IMR-90 (cell line): ENCODE measurements at regions not wholly inside any gene's neighbourhood (a gene's known extent, or its start where the extent isn't known, plus 50 kb on each side); places are given as distances from the start of the nearest gene placed in this dataset.
A peak's percentile ranks its signal among the peaks of the same experiment; 100 is the strongest.

ENCODE experiments used
- ATAC-seq: fragments of 200-7000 bp; cut with Tn5 transposase; 2 replicates; pipeline ENCODE4 v1.9.1; 2020; ENCODE audit warnings: low read depth, mild to moderate bottlenecking, moderate library complexity
- BruUV-seq: library from RNA; stranded (reverse); fragments of 400-500 nt; replicated peaks from 2 replicates; lab custom pipeline; 2021; lab: Mats Ljungman, UMichigan
- CTCF ChIA-PET: fragments of 300-600 bp; formaldehyde crosslinking; extraction: SDS; loops from one replicate; lab custom pipeline; 2021; ENCODE audit warnings: antibody characterized with exemption; lab: Yijun Ruan, JAX
- POLR2A ChIA-PET: fragments of 300-600 bp; sonication (Branson Sonifier 250); formaldehyde crosslinking; loops from one replicate; lab custom pipeline; 2022; ENCODE audit warnings: antibody characterized with exemption; ENCODE audit not compliant: unreplicated experiment; lab: Charles Lee
- DNase-seq: peaks from one replicate; pipeline ENCODE4 v3.0.0; 2013
- H2AFZ ChIP-seq: replicated peaks from 2 replicates; pipeline ENCODE3; 2013; ENCODE audit warnings: low read length, mild to moderate bottlenecking; ENCODE audit not compliant: poor library complexity
- H2AK5ac ChIP-seq: 2 replicates; pipeline ENCODE4 v1.6.1; 2013; ENCODE audit warnings: low read depth, low read length, inconsistent platforms
- H2AK9ac ChIP-seq: replicated peaks from 2 replicates; pipeline ENCODE3; 2013; ENCODE audit warnings: mild to moderate bottlenecking, low read depth, low read length, moderate library complexity; ENCODE audit not compliant: poor library complexity
- H2BK120ac ChIP-seq: 2 replicates; pipeline ENCODE4 v1.6.1; 2013; ENCODE audit warnings: low read depth, low read length, inconsistent platforms
- H2BK15ac ChIP-seq: 3 replicates; pipeline ENCODE4 v1.6.1; 2013; ENCODE audit warnings: low read depth, low read length, inconsistent platforms
- H2BK20ac ChIP-seq: 2 replicates; pipeline ENCODE4 v1.6.1; 2013; ENCODE audit warnings: low read depth, mild to moderate bottlenecking, inconsistent platforms, low read length, moderate library complexity
- H2BK5ac ChIP-seq: 2 replicates; pipeline ENCODE4 v1.6.1; 2013; ENCODE audit warnings: mild to moderate bottlenecking, low read depth, low read length, inconsistent platforms; ENCODE audit not compliant: poor library complexity, severe bottlenecking
- H3K14ac ChIP-seq: replicated peaks from 2 replicates; pipeline ENCODE4 v1.6.1; 2013; ENCODE audit warnings: low read depth, low read length, inconsistent platforms
- H3K18ac ChIP-seq: 2 replicates; pipeline ENCODE4 v1.6.1; 2013; ENCODE audit warnings: low read depth, low read length, control low read depth
- H3K23ac ChIP-seq: 2 replicates; pipeline ENCODE4 v1.6.1; 2013; ENCODE audit warnings: low read depth, low read length, inconsistent platforms
- H3K27ac ChIP-seq: 2 replicates; pipeline ENCODE4 v1.5.1; 2013; ENCODE audit warnings: mild to moderate bottlenecking, control low read depth, low read length; ENCODE audit not compliant: insufficient read depth
- H3K27me3 ChIP-seq: 2 replicates; pipeline ENCODE4 v1.6.1; 2013; ENCODE audit warnings: low read length; ENCODE audit not compliant: control insufficient read depth, insufficient read depth
- H3K36me3 ChIP-seq: 2 replicates; pipeline ENCODE4 v1.6.1; 2013; ENCODE audit warnings: low read length, mixed read lengths; ENCODE audit not compliant: control insufficient read depth, insufficient read depth
- H3K4ac ChIP-seq: 2 replicates; pipeline ENCODE4 v1.6.1; 2013; ENCODE audit warnings: low read depth, low read length, inconsistent platforms
- H3K4me1 ChIP-seq: 2 replicates; pipeline ENCODE4 v1.6.1; 2013; ENCODE audit warnings: low read length, mixed read lengths; ENCODE audit not compliant: control insufficient read depth, insufficient read depth
- H3K4me2 ChIP-seq: 2 replicates; pipeline ENCODE4 v1.6.1; 2013; ENCODE audit warnings: low read depth, mild to moderate bottlenecking, control low read depth, low read length, moderate library complexity
- H3K4me3 ChIP-seq: 2 replicates; pipeline ENCODE4 v1.5.1; 2013; ENCODE audit warnings: low read depth, mild to moderate bottlenecking, control low read depth, low read length, moderate library complexity; ENCODE audit not compliant: insufficient read depth
- H3K56ac ChIP-seq: 2 replicates; pipeline ENCODE4 v1.6.1; 2013; ENCODE audit warnings: low read length, inconsistent platforms; ENCODE audit not compliant: insufficient read depth; ENCODE audit errors: extremely low read depth
- H3K79me1 ChIP-seq, 2 experiments: 2 replicates each; pipeline ENCODE4 v1.6.1; 2013; ENCODE audit warnings: low read length in 2 of 2, inconsistent platforms in 1 of 2, low read depth in 1 of 2
- H3K9ac ChIP-seq: 2 replicates; pipeline ENCODE4 v1.6.1; 2013; ENCODE audit warnings: low read depth, low read length, control low read depth
- H3K9me1 ChIP-seq: 2 replicates; pipeline ENCODE4 v1.6.1; 2013; ENCODE audit warnings: low read length, inconsistent platforms; ENCODE audit not compliant: insufficient read depth
- H3K9me3 ChIP-seq: 2 replicates; pipeline ENCODE4 v1.6.1; 2013; ENCODE audit warnings: low read length; ENCODE audit not compliant: control insufficient read depth, insufficient read depth
- H4K20me1 ChIP-seq: 2 replicates; pipeline ENCODE4 v1.6.1; 2013; ENCODE audit warnings: low read length, inconsistent platforms; ENCODE audit not compliant: insufficient read depth
- H4K5ac ChIP-seq: 2 replicates; pipeline ENCODE4 v1.6.1; 2013; ENCODE audit warnings: mild to moderate bottlenecking, low read depth, low read length, control low read depth
- H4K8ac ChIP-seq, 2 experiments: 2 replicates each; pipeline ENCODE4 v1.6.1; 2013; ENCODE audit warnings: low read depth in 2 of 2, low read length in 2 of 2, control low read depth in 1 of 2, inconsistent platforms in 1 of 2
- H4K91ac ChIP-seq: 2 replicates; pipeline ENCODE4 v1.6.1; 2013; ENCODE audit warnings: low read depth, low read length, inconsistent platforms; ENCODE audit not compliant: insufficient read depth
- BHLHE40 ChIP-seq: fragments of 150-350 bp; IDR thresholded peaks from 2 replicates; pipeline ENCODE4 v1.6.1; 2016; ENCODE audit warnings: mild to moderate bottlenecking, low read depth, low read length
- CEBPB ChIP-seq: IDR thresholded peaks from 2 replicates; pipeline ENCODE4 v1.6.1; 2012; ENCODE audit warnings: low read depth, low read length, improper control_type of control experiment
- CHD1 ChIP-seq: IDR thresholded peaks from 2 replicates; pipeline ENCODE4 v1.6.1; 2012; ENCODE audit warnings: low read depth, low read length, improper control_type of control experiment
- CTCF ChIP-seq: conservative IDR thresholded peaks from 2 replicates; pipeline ENCODE4 v1.5.1; 2012; ENCODE audit warnings: mild to moderate bottlenecking, low read depth, low read length, improper control_type of control experiment
- FOS ChIP-seq: fragments of 150-350 bp; IDR thresholded peaks from 2 replicates; pipeline ENCODE4 v1.6.1; 2016; ENCODE audit warnings: low read depth, low read length
- MAFK ChIP-seq: IDR thresholded peaks from 2 replicates; pipeline ENCODE4 v1.6.1; 2012; ENCODE audit warnings: low read depth, low read length, improper control_type of control experiment
- MAZ ChIP-seq: IDR thresholded peaks from 2 replicates; pipeline ENCODE4 v1.6.1; 2012; ENCODE audit warnings: low read depth, mild to moderate bottlenecking, low read length, improper control_type of control experiment, moderate library complexity, borderline replicate concordance
- MXI1 ChIP-seq: IDR thresholded peaks from 2 replicates; pipeline ENCODE4 v1.6.1; 2012; ENCODE audit warnings: low read depth, mild to moderate bottlenecking, low read length, moderate library complexity, borderline replicate concordance
- POLR2A ChIP-seq: IDR thresholded peaks from 2 replicates; pipeline ENCODE4 v1.6.1; 2012; ENCODE audit warnings: mild to moderate bottlenecking, low read depth, low read length
- RCOR1 ChIP-seq: IDR thresholded peaks from 2 replicates; pipeline ENCODE4 v1.6.1; 2012; ENCODE audit warnings: mild to moderate bottlenecking, low read length, improper control_type of control experiment; ENCODE audit not compliant: insufficient replicate concordance
- SMC3 ChIP-seq: fragments of 150-350 bp; IDR thresholded peaks from 2 replicates; pipeline ENCODE4 v1.6.1; 2016; ENCODE audit warnings: low read depth, mild to moderate bottlenecking, antibody characterized with exemption, low read length, moderate library complexity
- WGBS, 2 experiments: methylation state at CpG; one replicate each; pipeline versions ENCODE4 v1.1.5 to v1.1.7; 2013; ENCODE audit warnings: missing lambda C conversion rate in 2 of 2; ENCODE audit not compliant: insufficient read length in 1 of 2; ENCODE audit errors: extremely low coverage in 2 of 2; 5-methylcytosine and 5-hydroxymethylcytosine counted together
- dilution Hi-C: fragments of 300-500 bp; cut with HindIII; formaldehyde crosslinking; loops from one replicate; pipeline ENCODE4 v1.14.3; 2018; ENCODE audit warnings: low sequenced_read_pairs; ENCODE audit not compliant: unreplicated experiment
- in situ Hi-C: fragments of 300-500 bp; cut with MboI; formaldehyde crosslinking; loops from 3 replicates; pipeline ENCODE4 v1.14.3; 2019; ENCODE audit warnings: low sequenced_read_pairs, inconsistent platforms, mixed read lengths
- intact Hi-C: fragments of 100-400 bp; cut with micrococcal nuclease; formaldehyde crosslinking; loops from 2 replicates; pipeline ENCODE4 v1.10.0; 2022
- TF ChIP-seq, protein P1 (sequence below): fragments of 150-350 bp; IDR thresholded peaks from 2 replicates; pipeline ENCODE4 v1.6.1; 2017; ENCODE audit warnings: mild to moderate bottlenecking, antibody characterized with exemption, low read length, low read depth
- TF ChIP-seq, protein P2 (sequence below): fragments of 150-350 bp; IDR thresholded peaks from 2 replicates; pipeline ENCODE4 v1.6.1; 2016; ENCODE audit warnings: low read depth, mild to moderate bottlenecking, low read length, moderate library complexity, borderline replicate concordance

GRCh38 chr10:43871545-43871944 is 222.9 kb upstream of the ZNF32 start:
- H3K4me1 ChIP-seq: peaks cover 14% of the 10 kb centered on the region
- peaks cover 11% of the 10 kb centered on the region; the same call in 1 of the 2 replicates for H3K9me1 ChIP-seq
- H3K27ac ChIP-seq: no peak overlapping the region
- in situ Hi-C loops (no loop called here), intact Hi-C loops (no loop called here), dilution Hi-C loops (no loop called here)
- ATAC-seq: no peak
- H3K27me3 ChIP-seq: no peaks in the 10 kb centered on the region
- no peak overlapping the region for H2BK5ac ChIP-seq
- no peak overlapping the region; the same call in 1 of the 2 replicates for H3K4ac ChIP-seq
- CTCF ChIA-PET: interaction anchor here (0.6 kb wide), 1 partner anchor 22 kb away, joined by 3 read pairs; no protein-coding TSS in a partner anchor
- no peak overlapping the region for H2BK20ac ChIP-seq
- H3K18ac ChIP-seq: no peak overlapping the region
- DNase-seq: no peak
- H4K8ac ChIP-seq: no peak overlapping the region
- TF ChIP-seq RCOR1 (no peak), POLR2A (no peak), SMC3 (no peak), CTCF (no peak), MAZ (no peak), CHD1 (no peak), BHLHE40 (no peak), MAFK (no peak), FOS (no peak), MXI1 (no peak), CEBPB (no peak)
- TF ChIP-seq, protein P1, sequence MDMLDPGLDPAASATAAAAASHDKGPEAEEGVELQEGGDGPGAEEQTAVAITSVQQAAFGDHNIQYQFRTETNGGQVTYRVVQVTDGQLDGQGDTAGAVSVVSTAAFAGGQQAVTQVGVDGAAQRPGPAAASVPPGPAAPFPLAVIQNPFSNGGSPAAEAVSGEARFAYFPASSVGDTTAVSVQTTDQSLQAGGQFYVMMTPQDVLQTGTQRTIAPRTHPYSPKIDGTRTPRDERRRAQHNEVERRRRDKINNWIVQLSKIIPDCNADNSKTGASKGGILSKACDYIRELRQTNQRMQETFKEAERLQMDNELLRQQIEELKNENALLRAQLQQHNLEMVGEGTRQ: no peak
- TF ChIP-seq, protein P2, sequence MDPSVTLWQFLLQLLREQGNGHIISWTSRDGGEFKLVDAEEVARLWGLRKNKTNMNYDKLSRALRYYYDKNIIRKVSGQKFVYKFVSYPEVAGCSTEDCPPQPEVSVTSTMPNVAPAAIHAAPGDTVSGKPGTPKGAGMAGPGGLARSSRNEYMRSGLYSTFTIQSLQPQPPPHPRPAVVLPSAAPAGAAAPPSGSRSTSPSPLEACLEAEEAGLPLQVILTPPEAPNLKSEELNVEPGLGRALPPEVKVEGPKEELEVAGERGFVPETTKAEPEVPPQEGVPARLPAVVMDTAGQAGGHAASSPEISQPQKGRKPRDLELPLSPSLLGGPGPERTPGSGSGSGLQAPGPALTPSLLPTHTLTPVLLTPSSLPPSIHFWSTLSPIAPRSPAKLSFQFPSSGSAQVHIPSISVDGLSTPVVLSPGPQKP: no peak
- no peaks in the 10 kb centered on the region for H4K20me1 ChIP-seq
- no peak overlapping the region for H3K4me3 ChIP-seq
- 100% methylated on average over 1 of the region's 5 CpGs; no CpG with 5 or more reads in 1 of the 2 experiments for WGBS, 2 experiments
- no peak overlapping the region for H3K23ac ChIP-seq
- no peak overlapping the region for H3K14ac ChIP-seq
- H3K79me1 ChIP-seq: peaks cover 0 to 10% of the 10 kb centered on the region in 2 experiments; a peak in 1 of 4 replicates
- BruUV-seq: no TSS peak
- H3K9me3 ChIP-seq: no peaks in the 10 kb centered on the region; the same call in 1 of the 2 replicates
- H2AFZ ChIP-seq: no peak overlapping the region
- H4K5ac ChIP-seq: no peak overlapping the region
- H3K36me3 ChIP-seq: no peaks in the 10 kb centered on the region
- no peak overlapping the region for H2BK15ac ChIP-seq
- POLR2A ChIA-PET: interaction anchor here (0.7 kb wide), 1 partner anchor 199 kb away, joined by 3 read pairs; no protein-coding TSS in a partner anchor
- H3K56ac ChIP-seq: no peak overlapping the region
- H4K91ac ChIP-seq: 0 out of 2 replicates have a peak overlapping the region, but pooled peaks have one; percentile 14
- H2AK5ac ChIP-seq: 0 out of 2 replicates have a peak overlapping the region, but pooled peaks have one; percentile 62
- H3K9ac ChIP-seq: no peak overlapping the region
- no peak overlapping the region for H2AK9ac ChIP-seq
- peak overlapping the region; percentile 8; the same call in 1 of the 2 replicates for H2BK120ac ChIP-seq
- H3K4me2 ChIP-seq: no peak overlapping the region
